BJ (cell line): ENCODE measurements at regions not wholly inside any gene's neighbourhood (a gene's known extent, or its start where the extent isn't known, plus 50 kb on each side); places are given as distances from the start of the nearest gene placed in this dataset.
"Not testable (repeated sequence)": the region's sequence is repeated elsewhere in the genome, so short reads cannot be mapped to it uniquely, and the experiment has no call there.

ENCODE experiments used
- CTCF ChIA-PET: fragments of 350-600 bp; formaldehyde crosslinking; extraction: SDS; loops from one replicate; lab custom pipeline; 2021; ENCODE audit warnings: antibody characterized with exemption, inconsistent platforms; lab: Yijun Ruan, JAX
- POLR2A ChIA-PET: fragments of 300-600 bp; sonication (Branson Sonifier 250); formaldehyde crosslinking; extraction: SDS; loops from one replicate; lab custom pipeline; 2021; ENCODE audit warnings: antibody characterized with exemption; lab: Charles Lee
- DNase-seq: peaks from one replicate; pipeline ENCODE4 v3.0.0-alpha.2; 2011; ENCODE audit warnings: low read depth
- H3K27me3 ChIP-seq: 2 replicates; pipeline ENCODE4 v1.6.0; 2011; ENCODE audit warnings: low read length; ENCODE audit not compliant: control insufficient read depth, insufficient read depth
- H3K36me3 ChIP-seq: 2 replicates; pipeline ENCODE4 v1.5.1; 2011; ENCODE audit warnings: low read length; ENCODE audit not compliant: control insufficient read depth, insufficient read depth
- H3K4me3 ChIP-seq: 2 replicates; pipeline ENCODE4 v1.5.1; 2011; ENCODE audit warnings: low read depth, mild to moderate bottlenecking, control low read depth, low read length
- TF ChIP-seq, protein P1 (sequence below): IDR thresholded peaks from 2 replicates; pipeline ENCODE4 v1.5.1; 2011; ENCODE audit warnings: low read depth, mild to moderate bottlenecking, control low read depth, inconsistent platforms, low read length, moderate library complexity; ENCODE audit not compliant: insufficient read depth

DNA sequence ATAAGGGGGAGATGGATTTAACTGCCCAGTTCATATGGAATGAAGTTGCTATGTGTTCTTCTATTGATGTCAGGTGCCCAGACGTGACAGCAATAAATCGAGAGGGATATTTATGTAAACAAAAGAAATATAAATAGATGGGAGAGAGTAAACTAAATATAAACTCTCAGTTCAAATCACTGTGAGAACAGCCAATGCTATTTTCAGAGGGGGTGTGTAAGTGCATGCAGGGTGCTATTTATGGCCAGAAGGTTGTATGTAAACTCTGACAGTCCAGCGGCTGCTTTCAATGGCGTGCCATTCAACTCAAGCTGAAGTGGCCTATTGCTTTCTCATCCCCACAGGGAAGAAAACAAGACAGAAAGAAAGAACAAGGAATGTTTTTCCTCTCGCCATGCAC is 127.2 kb downstream of the KCNA5 start:
- no peak for DNase-seq
- ChIA-PET POLR2A (no interaction called here), CTCF (interaction anchor here (0.5 to 2.4 kb wide), 16 partner anchors 11 to 704 kb away, joined by 3 to 8 read pairs (median 3); no protein-coding TSS in a partner anchor)
- TF ChIP-seq, protein P1, sequence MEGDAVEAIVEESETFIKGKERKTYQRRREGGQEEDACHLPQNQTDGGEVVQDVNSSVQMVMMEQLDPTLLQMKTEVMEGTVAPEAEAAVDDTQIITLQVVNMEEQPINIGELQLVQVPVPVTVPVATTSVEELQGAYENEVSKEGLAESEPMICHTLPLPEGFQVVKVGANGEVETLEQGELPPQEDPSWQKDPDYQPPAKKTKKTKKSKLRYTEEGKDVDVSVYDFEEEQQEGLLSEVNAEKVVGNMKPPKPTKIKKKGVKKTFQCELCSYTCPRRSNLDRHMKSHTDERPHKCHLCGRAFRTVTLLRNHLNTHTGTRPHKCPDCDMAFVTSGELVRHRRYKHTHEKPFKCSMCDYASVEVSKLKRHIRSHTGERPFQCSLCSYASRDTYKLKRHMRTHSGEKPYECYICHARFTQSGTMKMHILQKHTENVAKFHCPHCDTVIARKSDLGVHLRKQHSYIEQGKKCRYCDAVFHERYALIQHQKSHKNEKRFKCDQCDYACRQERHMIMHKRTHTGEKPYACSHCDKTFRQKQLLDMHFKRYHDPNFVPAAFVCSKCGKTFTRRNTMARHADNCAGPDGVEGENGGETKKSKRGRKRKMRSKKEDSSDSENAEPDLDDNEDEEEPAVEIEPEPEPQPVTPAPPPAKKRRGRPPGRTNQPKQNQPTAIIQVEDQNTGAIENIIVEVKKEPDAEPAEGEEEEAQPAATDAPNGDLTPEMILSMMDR = no peak
- H3K36me3 ChIP-seq = no peaks in the 10 kb centered on the region
- no peaks in the 10 kb centered on the region for H3K27me3 ChIP-seq
- H3K4me3 ChIP-seq = no peak overlapping the region

DNA sequence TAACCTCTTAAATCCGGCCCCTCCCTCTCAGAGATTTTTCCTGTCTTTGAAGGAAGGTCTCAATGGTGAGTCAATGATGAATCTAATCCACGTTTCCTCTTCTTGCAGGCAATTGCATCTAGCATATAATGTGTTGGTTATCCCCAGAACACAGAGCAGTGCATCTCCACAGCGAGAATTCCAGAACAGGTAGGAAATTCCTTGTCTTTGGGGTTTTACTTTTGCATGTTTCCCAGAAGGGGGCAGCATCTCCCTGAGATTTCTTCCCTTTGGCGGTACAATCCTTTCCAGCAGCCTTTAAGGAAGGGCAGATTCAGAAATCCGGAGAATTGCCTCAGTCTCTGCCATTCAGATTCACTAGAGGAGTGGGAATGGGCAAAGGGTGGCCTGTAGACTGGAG is 128.0 kb downstream of the KCNA5 start:
- no peak overlapping the region for H3K4me3 ChIP-seq
- no peaks in the 10 kb centered on the region for H3K27me3 ChIP-seq
- no peaks in the 10 kb centered on the region for H3K36me3 ChIP-seq
- TF ChIP-seq, protein P1 = peak; percentile 75
- ChIA-PET POLR2A (no interaction called here), CTCF (interaction anchor here (0.6 to 3.5 kb wide), 17 partner anchors 12 to 621 kb away, joined by 3 to 14 read pairs (median 3); no protein-coding TSS in a partner anchor)
- DNase-seq = no peak

DNA sequence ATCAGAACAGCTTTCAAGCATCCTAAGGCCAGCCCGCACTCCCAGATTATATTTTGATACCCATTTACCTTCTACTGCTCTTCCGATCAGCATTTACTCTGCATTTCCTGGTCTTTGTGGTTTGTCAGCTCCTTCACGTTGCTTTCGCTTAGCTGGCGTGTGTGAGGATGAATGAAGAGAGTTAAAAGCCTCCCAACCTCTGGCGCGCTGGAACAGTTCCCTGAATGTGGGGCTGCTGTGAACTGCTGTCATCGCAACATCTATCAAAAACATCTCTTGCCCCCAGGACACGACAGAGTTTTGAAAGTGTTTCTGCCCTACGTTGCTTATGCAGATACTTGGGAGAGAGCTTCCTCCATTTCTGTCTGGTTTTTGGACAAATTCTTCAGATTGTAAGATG is 129.2 kb downstream of the KCNA5 start:
- ChIA-PET POLR2A (no interaction called here), CTCF (interaction anchor here (0.7 to 3.5 kb wide), 12 partner anchors 11 to 572 kb away, joined by 3 to 14 read pairs (median 4); partner anchors contain the start of gene NTF3)
- Histone ChIP-seq H3K27me3 (no peaks in the 10 kb centered on the region; the same call in 1 of the 2 replicates), H3K4me3 (no peak overlapping the region), H3K36me3 (no peaks in the 10 kb centered on the region)
- TF ChIP-seq, protein P1 = no peak
- DNase-seq = no peak

DNA sequence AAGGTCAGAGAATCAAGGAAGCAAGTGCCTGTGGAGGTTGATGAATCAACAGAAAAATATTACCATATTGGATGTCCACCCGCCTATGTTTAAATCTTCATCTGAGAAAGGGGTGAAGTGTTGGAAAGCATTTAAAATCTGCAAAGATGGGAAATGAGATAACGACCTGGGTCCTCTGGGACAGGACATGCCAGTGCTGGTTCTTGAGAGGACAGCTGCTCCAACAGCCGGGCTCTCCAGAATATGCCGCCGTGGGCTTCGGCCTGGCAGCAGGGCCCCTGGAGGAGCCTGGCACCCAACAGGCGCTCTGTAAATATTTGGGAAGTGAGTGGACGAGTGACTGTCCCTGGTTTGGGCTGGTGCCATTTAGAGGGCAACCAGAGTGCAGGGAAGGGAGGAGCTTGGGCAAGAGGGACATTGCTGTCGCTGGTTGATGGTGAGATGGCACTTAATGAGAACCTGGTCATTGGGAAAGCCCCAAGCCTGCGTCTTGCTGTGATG is 129.9 kb downstream of the KCNA5 start:
- Histone ChIP-seq H3K4me3 (no peak overlapping the region), H3K36me3 (no peaks in the 10 kb centered on the region), H3K27me3 (no peaks in the 10 kb centered on the region; the same call in 1 of the 2 replicates)
- no peak for DNase-seq
- CTCF ChIA-PET = interaction anchor here (0.9 to 3.5 kb wide), 10 partner anchors 10 to 475 kb away, joined by 3 to 14 read pairs (median 4); partner anchors contain the start of gene NTF3
- POLR2A ChIA-PET = interaction anchor here (0.5 kb wide), 2 partner anchors 77 to 1176 kb away, joined by 3 to 4 read pairs; no protein-coding TSS in a partner anchor
- TF ChIP-seq, protein P1 = no peak

DNA sequence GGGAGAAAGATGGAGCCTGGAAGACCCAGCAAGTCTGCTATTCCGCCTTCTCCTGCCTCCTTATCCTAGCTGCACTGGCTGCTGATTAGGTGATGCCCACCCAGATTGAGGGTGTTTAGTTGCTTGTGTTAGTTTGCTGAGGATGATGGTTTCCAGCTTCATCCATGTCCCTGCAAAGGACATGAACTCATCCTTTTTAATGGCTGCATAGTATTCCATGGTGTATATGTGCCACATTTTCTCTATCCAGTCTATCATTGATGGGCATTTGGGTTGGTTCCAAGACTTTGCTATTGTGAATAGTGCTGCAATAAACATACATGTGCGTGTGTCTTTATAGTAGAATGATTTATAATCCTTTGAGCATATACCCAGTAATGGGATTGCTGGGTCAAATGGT is 131.7 kb downstream of the KCNA5 start:
- DNase-seq, H3K36me3 ChIP-seq, CTCF ChIA-PET, POLR2A ChIA-PET, H3K27me3 ChIP-seq, H3K4me3 ChIP-seq: not testable (repeated sequence)
